ENCODE measurements at regions not wholly inside any gene's neighbourhood (a gene's known extent, or its start where the extent isn't known, plus 50 kb on each side); places are given as distances from the start of the nearest gene placed in this dataset.

- Histone ChIP-seq H3K9me3 (ENCODE audit: low read depth, low read length, poor library complexity, severe bottlenecking) (no peaks in the 10 kb centered on the region), H3K4me1 (ENCODE audit: insufficient read depth, low read length, poor library complexity, severe bottlenecking) (no peaks in the 10 kb centered on the region), H3K27ac (ENCODE audit: low read depth, low read length, poor library complexity, severe bottlenecking) (no peak overlapping the region), H3K4me3 (ENCODE audit: low read depth, low read length, poor library complexity, severe bottlenecking) (no peak overlapping the region), H3K27me3 (replicated peaks; ENCODE audit: insufficient read depth, low read depth, low read length, poor library complexity) (no peaks in the 10 kb centered on the region), H3K36me3 (ENCODE audit: insufficient read depth, low read length, poor library complexity, severe bottlenecking) (no peaks in the 10 kb centered on the region)
- DNase-seq (ENCODE audit: low spot score) = no peak
- CTCF ChIA-PET = no interaction called here
- intact Hi-C loops (cut with micrococcal nuclease; ENCODE audit: unreplicated experiment) = no loop called here
- TF ChIP-seq CTCF (conservative IDR thresholded peaks at IDR 0.05; ENCODE audit: low read depth, low read length) (no peak), EZH2 (IDR thresholded peaks at IDR 0.05; ENCODE audit: borderline replicate concordance, low read depth, low read length, poor library complexity, severe bottlenecking) (no peak)
- BruUV-seq (replicated peaks) = no TSS peak
- POLR2A ChIA-PET (ENCODE audit: low non-redundant PET) = no interaction called here
These were observed 243.1 kb upstream of the FOXN3 start for GRCh38 chr14:89660166-89660565.

GRCh38 chr14:89658977-89659670, 242.1 kb upstream of the FOXN3 start:
- intact Hi-C loops (cut with micrococcal nuclease; ENCODE audit: unreplicated experiment) = no loop called here
- no peaks in the 10 kb centered on the region for H3K4me1 ChIP-seq (ENCODE audit: insufficient read depth, low read length, poor library complexity, severe bottlenecking)
- CTCF ChIA-PET = interaction anchor here (0.6 kb wide), 1 partner anchor 280 kb away, joined by 3 read pairs; no protein-coding TSS in a partner anchor
- H3K36me3 ChIP-seq (ENCODE audit: insufficient read depth, low read length, poor library complexity, severe bottlenecking) = no peaks in the 10 kb centered on the region
- no peaks in the 10 kb centered on the region for H3K9me3 ChIP-seq (ENCODE audit: low read depth, low read length, poor library complexity, severe bottlenecking)
- no peak overlapping the region for H3K27ac ChIP-seq (ENCODE audit: low read depth, low read length, poor library complexity, severe bottlenecking)
- no TSS peak for BruUV-seq (replicated peaks)
- no peak for DNase-seq (ENCODE audit: low spot score)
- TF ChIP-seq CTCF (conservative IDR thresholded peaks at IDR 0.05; ENCODE audit: low read depth, low read length) (no peak), EZH2 (IDR thresholded peaks at IDR 0.05; ENCODE audit: borderline replicate concordance, low read depth, low read length, poor library complexity, severe bottlenecking) (no peak)
- H3K27me3 ChIP-seq (replicated peaks; ENCODE audit: insufficient read depth, low read depth, low read length, poor library complexity) = no peaks in the 10 kb centered on the region
- POLR2A ChIA-PET (ENCODE audit: low non-redundant PET) = no interaction called here
- no peak overlapping the region for H3K4me3 ChIP-seq (ENCODE audit: low read depth, low read length, poor library complexity, severe bottlenecking)

DNA sequence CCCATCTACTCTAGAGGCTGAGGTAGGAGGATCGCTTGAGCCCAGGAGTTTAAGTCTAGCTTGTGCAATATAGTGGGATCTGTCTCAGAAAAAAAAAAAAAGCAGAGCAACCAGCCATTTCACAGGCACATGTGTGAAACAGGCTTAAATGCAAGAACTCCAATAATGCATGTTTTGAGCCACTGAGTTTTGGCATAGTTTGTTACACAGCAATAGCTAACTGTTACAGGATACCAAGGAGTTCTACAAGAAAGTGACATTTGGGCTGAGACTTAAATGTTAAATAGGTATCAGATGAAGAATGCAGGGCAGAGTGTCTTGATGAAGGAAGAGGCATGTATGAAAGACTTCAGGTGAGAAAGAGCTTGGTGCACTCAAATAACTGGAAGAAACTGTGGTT, 240.0 kb upstream of the FOXN3 start:
- Histone ChIP-seq H3K9me3 (ENCODE audit: low read depth, low read length, poor library complexity, severe bottlenecking) (no peaks in the 10 kb centered on the region), H3K27ac (ENCODE audit: low read depth, low read length, poor library complexity, severe bottlenecking) (no peak overlapping the region), H3K4me1 (ENCODE audit: insufficient read depth, low read length, poor library complexity, severe bottlenecking) (no peaks in the 10 kb centered on the region), H3K27me3 (replicated peaks; ENCODE audit: insufficient read depth, low read depth, low read length, poor library complexity) (no peaks in the 10 kb centered on the region), H3K36me3 (ENCODE audit: insufficient read depth, low read length, poor library complexity, severe bottlenecking) (no peaks in the 10 kb centered on the region), H3K4me3 (ENCODE audit: low read depth, low read length, poor library complexity, severe bottlenecking) (no peak overlapping the region)
- intact Hi-C loops (cut with micrococcal nuclease; ENCODE audit: unreplicated experiment) = no loop called here
- no TSS peak for BruUV-seq (replicated peaks)
- ChIA-PET CTCF (no interaction called here), POLR2A (ENCODE audit: low non-redundant PET) (no interaction called here)
- no peak for TF ChIP-seq CTCF (conservative IDR thresholded peaks at IDR 0.05; ENCODE audit: low read depth, low read length)
- TF ChIP-seq EZH2 (IDR thresholded peaks at IDR 0.05; ENCODE audit: borderline replicate concordance, low read depth, low read length, poor library complexity, severe bottlenecking) = no peak
- no peak for DNase-seq (ENCODE audit: low spot score)
